ENCODE measurements at regions not wholly inside any gene's neighbourhood (a gene's known extent, or its start where the extent isn't known, plus 50 kb on each side); places are given as distances from the start of the nearest gene placed in this dataset.
"Not testable (repeated sequence)": the region's sequence is repeated elsewhere in the genome, so short reads cannot be mapped to it uniquely, and the experiment has no call there.

DNA sequence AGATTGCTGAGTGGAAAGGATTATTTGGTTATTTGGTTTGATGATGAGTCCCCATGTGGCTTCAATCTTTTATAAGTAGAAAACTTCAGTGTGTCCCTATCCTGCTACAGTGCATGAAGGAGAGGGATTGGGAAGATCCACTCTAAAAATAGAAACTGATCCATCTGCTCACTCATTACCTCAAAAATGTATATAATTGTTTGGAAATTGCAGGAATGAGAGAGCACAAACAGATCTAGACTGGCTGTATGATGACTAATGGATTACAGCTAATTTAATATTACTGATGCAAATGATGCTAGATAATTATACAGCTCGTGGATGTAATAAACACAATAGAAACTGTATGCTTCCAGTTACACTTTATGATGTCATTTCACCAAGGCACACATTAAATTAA, 625.3 kb upstream of the PRR20A start:
- Histone ChIP-seq H3K27ac (ENCODE audit: insufficient read depth, low read length) (no peak overlapping the region), H3K79me2 (ENCODE audit: control insufficient read depth, insufficient read depth, low read length) (no peaks in the 10 kb centered on the region), H3K27me3 (ENCODE audit: control insufficient read depth, insufficient read depth, low read length) (no peaks in the 10 kb centered on the region), H4K20me1 (ENCODE audit: control insufficient read depth, extremely low read depth, insufficient read depth, low read length) (no peaks in the 10 kb centered on the region), H3K4me2 (ENCODE audit: extremely low read depth, insufficient read depth, low read length) (no peak overlapping the region), H3K9me3 (ENCODE audit: control insufficient read depth, insufficient read depth, low read depth, low read length) (no peaks in the 10 kb centered on the region), H2AFZ (ENCODE audit: low read length) (no peak overlapping the region), H3K4me3 (replicated peaks in 1 of 4; ENCODE audit: control extremely low read depth in 1 of 4, insufficient read depth in 1 of 4, low read depth in 3 of 4, low read length in 4 of 4) (no peak overlapping the region), H3K36me3 (ENCODE audit: control insufficient read depth, insufficient read depth, low read length) (no peaks in the 10 kb centered on the region), H3K9ac (ENCODE audit: insufficient read depth, low read length) (no peak overlapping the region), H3K4me1 (ENCODE audit: control insufficient read depth, extremely low read depth, insufficient read depth, low read length) (no peaks in the 10 kb centered on the region)
- no peak for TF ChIP-seq EZH2 (IDR thresholded peaks at IDR 0.05; ENCODE audit: low read length, missing control alignments)
- TF ChIP-seq, protein P1, sequence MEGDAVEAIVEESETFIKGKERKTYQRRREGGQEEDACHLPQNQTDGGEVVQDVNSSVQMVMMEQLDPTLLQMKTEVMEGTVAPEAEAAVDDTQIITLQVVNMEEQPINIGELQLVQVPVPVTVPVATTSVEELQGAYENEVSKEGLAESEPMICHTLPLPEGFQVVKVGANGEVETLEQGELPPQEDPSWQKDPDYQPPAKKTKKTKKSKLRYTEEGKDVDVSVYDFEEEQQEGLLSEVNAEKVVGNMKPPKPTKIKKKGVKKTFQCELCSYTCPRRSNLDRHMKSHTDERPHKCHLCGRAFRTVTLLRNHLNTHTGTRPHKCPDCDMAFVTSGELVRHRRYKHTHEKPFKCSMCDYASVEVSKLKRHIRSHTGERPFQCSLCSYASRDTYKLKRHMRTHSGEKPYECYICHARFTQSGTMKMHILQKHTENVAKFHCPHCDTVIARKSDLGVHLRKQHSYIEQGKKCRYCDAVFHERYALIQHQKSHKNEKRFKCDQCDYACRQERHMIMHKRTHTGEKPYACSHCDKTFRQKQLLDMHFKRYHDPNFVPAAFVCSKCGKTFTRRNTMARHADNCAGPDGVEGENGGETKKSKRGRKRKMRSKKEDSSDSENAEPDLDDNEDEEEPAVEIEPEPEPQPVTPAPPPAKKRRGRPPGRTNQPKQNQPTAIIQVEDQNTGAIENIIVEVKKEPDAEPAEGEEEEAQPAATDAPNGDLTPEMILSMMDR (conservative IDR thresholded peaks at IDR 0.05 in 1 of 2, IDR thresholded peaks at IDR 0.05 in 1 of 2; ENCODE audit: low read depth in 1 of 2, low read length in 2 of 2), result no peak
- DNase-seq (ENCODE audit: low read depth in 2 of 2), result no peak

DNA sequence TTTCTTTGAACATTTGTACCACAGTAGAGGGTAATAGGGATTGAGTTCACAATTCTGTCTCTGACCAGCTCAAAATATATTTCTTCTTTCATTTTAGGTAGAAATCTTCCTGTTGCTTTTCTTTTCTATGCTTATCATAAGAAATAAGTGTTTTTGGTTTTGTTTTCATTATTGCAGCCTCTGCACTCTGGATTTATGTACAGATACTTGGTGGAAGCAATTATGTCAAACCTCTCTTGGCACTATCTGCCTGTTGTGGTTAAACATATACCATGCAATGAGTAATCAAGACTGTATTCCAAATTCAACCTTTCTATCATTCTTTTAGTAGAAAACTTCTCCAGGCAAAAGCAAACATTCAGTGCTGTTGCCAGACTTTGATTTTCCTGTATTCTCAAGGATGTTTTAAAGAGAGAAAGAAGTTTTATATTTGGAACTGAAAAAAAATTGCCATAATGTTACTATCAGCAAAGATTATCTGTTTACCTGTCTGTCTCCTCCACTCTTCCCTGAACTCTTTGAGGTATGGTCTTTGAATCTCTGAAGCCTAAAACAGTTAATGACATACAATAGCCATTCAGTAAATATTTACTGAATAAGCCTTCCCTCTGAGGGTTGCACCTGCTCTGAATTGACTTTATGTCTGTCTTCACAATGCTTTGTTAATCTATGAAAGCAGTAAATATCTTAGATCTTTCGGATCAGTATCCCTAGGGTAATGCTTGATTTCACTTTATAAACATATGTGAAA, 612.5 kb upstream of the PRR20A start:
- Histone ChIP-seq H3K27ac (ENCODE audit: insufficient read depth, low read length) (no peak overlapping the region), H2AFZ (ENCODE audit: low read length) (no peak overlapping the region), H3K4me2 (ENCODE audit: extremely low read depth, insufficient read depth, low read length) (no peak overlapping the region), H3K9me3 (ENCODE audit: control insufficient read depth, insufficient read depth, low read depth, low read length) (no peaks in the 10 kb centered on the region), H3K4me3 (replicated peaks in 1 of 4; ENCODE audit: control extremely low read depth in 1 of 4, insufficient read depth in 1 of 4, low read depth in 3 of 4, low read length in 4 of 4) (no peak overlapping the region), H4K20me1 (ENCODE audit: control insufficient read depth, extremely low read depth, insufficient read depth, low read length) (no peaks in the 10 kb centered on the region), H3K79me2 (ENCODE audit: control insufficient read depth, insufficient read depth, low read length) (no peaks in the 10 kb centered on the region), H3K4me1 (ENCODE audit: control insufficient read depth, extremely low read depth, insufficient read depth, low read length) (no peaks in the 10 kb centered on the region), H3K36me3 (ENCODE audit: control insufficient read depth, insufficient read depth, low read length) (no peaks in the 10 kb centered on the region), H3K9ac (ENCODE audit: insufficient read depth, low read length) (no peak overlapping the region), H3K27me3 (ENCODE audit: control insufficient read depth, insufficient read depth, low read length) (no peaks in the 10 kb centered on the region)
- no peak for DNase-seq (ENCODE audit: low read depth in 2 of 2)
- TF ChIP-seq EZH2 (IDR thresholded peaks at IDR 0.05; ENCODE audit: low read length, missing control alignments), result no peak
- TF ChIP-seq, protein P1 (conservative IDR thresholded peaks at IDR 0.05 in 1 of 2, IDR thresholded peaks at IDR 0.05 in 1 of 2; ENCODE audit: low read depth in 1 of 2, low read length in 2 of 2), result no peak

DNA sequence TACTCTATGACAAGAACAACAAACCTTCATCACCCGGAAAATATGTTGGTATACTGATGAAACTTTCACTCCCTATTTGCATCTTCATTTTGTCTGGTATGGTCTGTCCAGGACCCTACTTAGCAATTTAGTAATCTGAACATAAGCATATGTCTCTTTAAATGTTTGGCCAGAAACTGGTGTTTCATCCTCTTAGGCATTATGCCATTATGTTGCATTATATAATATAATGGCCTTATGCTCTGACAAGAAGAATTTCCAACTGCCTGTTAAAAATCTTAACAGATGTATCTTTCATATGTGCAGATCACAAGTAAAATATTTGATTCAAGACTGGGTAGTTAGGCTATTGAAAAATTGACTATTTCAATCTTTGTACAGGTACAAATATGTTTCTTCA, 610.6 kb upstream of the PRR20A start:
- no peak overlapping the region for H3K9ac ChIP-seq (ENCODE audit: insufficient read depth, low read length)
- no peak overlapping the region for H2AFZ ChIP-seq (ENCODE audit: low read length)
- TF ChIP-seq, protein P1 (conservative IDR thresholded peaks at IDR 0.05 in 1 of 2, IDR thresholded peaks at IDR 0.05 in 1 of 2; ENCODE audit: low read depth in 1 of 2, low read length in 2 of 2), result no peak
- TF ChIP-seq EZH2 (IDR thresholded peaks at IDR 0.05; ENCODE audit: low read length, missing control alignments), result no peak
- H4K20me1 ChIP-seq (ENCODE audit: control insufficient read depth, extremely low read depth, insufficient read depth, low read length), result no peaks in the 10 kb centered on the region
- H3K27ac ChIP-seq (ENCODE audit: insufficient read depth, low read length), result no peak overlapping the region
- DNase-seq (ENCODE audit: low read depth in 2 of 2), result no peak
- no peaks in the 10 kb centered on the region for H3K36me3 ChIP-seq (ENCODE audit: control insufficient read depth, insufficient read depth, low read length)
- H3K4me1 ChIP-seq (ENCODE audit: control insufficient read depth, extremely low read depth, insufficient read depth, low read length), result no peaks in the 10 kb centered on the region
- H3K9me3 ChIP-seq (ENCODE audit: control insufficient read depth, insufficient read depth, low read depth, low read length), result no peaks in the 10 kb centered on the region
- H3K79me2 ChIP-seq (ENCODE audit: control insufficient read depth, insufficient read depth, low read length), result no peaks in the 10 kb centered on the region
- no peaks in the 10 kb centered on the region for H3K27me3 ChIP-seq (ENCODE audit: control insufficient read depth, insufficient read depth, low read length)
- no peak overlapping the region for H3K4me3 ChIP-seq (replicated peaks in 1 of 4; ENCODE audit: control extremely low read depth in 1 of 4, insufficient read depth in 1 of 4, low read depth in 3 of 4, low read length in 4 of 4)
- H3K4me2 ChIP-seq (ENCODE audit: extremely low read depth, insufficient read depth, low read length), result no peak overlapping the region

DNA sequence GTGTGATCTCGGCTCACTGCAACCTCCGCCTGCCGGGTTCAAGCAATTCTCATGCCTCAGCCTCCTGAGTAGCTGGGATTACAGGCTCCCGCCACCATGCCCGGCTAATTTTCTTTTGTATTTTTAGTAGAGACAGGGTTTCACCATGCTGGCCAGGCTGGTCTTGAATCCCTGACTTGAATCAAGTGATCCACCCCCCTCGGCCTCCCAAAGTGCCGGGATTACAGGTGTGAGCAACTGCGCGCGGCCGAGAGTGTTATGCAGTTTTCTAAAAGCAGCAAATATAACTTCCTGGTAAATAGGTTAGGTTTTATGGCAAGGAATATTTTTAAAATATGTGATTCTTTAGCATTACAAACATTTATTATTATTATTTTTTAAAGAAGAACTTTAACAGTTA, 592.8 kb upstream of the PRR20A start:
- not testable (repeated sequence) for H3K27me3 ChIP-seq (ENCODE audit: control insufficient read depth, insufficient read depth, low read length); H3K27ac ChIP-seq (ENCODE audit: insufficient read depth, low read length); H3K4me1 ChIP-seq (ENCODE audit: control insufficient read depth, extremely low read depth, insufficient read depth, low read length); H3K36me3 ChIP-seq (ENCODE audit: control insufficient read depth, insufficient read depth, low read length); H3K9ac ChIP-seq (ENCODE audit: insufficient read depth, low read length); H3K4me3 ChIP-seq (replicated peaks in 1 of 4; ENCODE audit: control extremely low read depth in 1 of 4, insufficient read depth in 1 of 4, low read depth in 3 of 4, low read length in 4 of 4); H3K79me2 ChIP-seq (ENCODE audit: control insufficient read depth, insufficient read depth, low read length); DNase-seq (ENCODE audit: low read depth in 2 of 2); H3K9me3 ChIP-seq (ENCODE audit: control insufficient read depth, insufficient read depth, low read depth, low read length); H2AFZ ChIP-seq (ENCODE audit: low read length); H4K20me1 ChIP-seq (ENCODE audit: control insufficient read depth, extremely low read depth, insufficient read depth, low read length); H3K4me2 ChIP-seq (ENCODE audit: extremely low read depth, insufficient read depth, low read length)
